GM13976 (cell line): ENCODE measurements at regions not wholly inside any gene's neighbourhood (a gene's known extent, or its start where the extent isn't known, plus 50 kb on each side); places are given as distances from the start of the nearest gene placed in this dataset.
"Not testable (repeated sequence)": the region's sequence is repeated elsewhere in the genome, so short reads cannot be mapped to it uniquely, and the experiment has no call there.

Experiments used
- DNase-seq: peaks from one replicate; pipeline ENCODE4 v3.0.0; 2012; ENCODE audit warnings: low spot score
- in situ Hi-C: fragments of 300-500 bp; cut with MboI; formaldehyde crosslinking; loops from one replicate; pipeline ENCODE4 v1.12.0; 2022; ENCODE audit warnings: low sequenced_read_pairs, mixed read lengths, inconsistent platforms; ENCODE audit not compliant: unreplicated experiment
- TF ChIP-seq, protein P1 (sequence below): IDR thresholded peaks from 2 replicates; pipeline ENCODE4 v1.5.1; 2012; ENCODE audit warnings: borderline replicate concordance, mild to moderate bottlenecking; ENCODE audit not compliant: insufficient read depth; ENCODE audit errors: extremely low read depth, missing control alignments, control extremely low read depth

GRCh38 chr2:203626952-203627681, 79.3 kb upstream of the CD28 start:
- in situ Hi-C loops, result no loop called here
- no peak for DNase-seq

DNA sequence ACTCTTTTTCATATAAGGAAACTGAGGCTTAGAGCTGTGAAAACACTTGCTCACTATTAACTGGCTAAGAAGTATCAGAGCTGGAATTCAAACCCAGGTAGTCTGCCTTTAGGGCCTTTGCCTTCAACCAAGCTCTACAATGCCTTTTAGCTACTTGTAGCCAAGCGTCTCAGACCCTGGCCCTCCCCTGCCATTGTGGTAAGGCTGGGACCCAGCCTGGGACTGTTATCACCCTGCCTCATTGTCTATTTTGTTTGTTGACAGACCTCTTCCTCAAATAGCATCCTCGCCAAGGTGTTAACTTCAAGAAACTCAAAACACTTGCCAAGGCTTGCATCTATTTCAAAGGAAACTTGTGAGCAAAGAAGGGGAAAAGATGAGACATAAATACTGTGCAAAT, 76.7 kb upstream of the CD28 start:
- TF ChIP-seq, protein P1, sequence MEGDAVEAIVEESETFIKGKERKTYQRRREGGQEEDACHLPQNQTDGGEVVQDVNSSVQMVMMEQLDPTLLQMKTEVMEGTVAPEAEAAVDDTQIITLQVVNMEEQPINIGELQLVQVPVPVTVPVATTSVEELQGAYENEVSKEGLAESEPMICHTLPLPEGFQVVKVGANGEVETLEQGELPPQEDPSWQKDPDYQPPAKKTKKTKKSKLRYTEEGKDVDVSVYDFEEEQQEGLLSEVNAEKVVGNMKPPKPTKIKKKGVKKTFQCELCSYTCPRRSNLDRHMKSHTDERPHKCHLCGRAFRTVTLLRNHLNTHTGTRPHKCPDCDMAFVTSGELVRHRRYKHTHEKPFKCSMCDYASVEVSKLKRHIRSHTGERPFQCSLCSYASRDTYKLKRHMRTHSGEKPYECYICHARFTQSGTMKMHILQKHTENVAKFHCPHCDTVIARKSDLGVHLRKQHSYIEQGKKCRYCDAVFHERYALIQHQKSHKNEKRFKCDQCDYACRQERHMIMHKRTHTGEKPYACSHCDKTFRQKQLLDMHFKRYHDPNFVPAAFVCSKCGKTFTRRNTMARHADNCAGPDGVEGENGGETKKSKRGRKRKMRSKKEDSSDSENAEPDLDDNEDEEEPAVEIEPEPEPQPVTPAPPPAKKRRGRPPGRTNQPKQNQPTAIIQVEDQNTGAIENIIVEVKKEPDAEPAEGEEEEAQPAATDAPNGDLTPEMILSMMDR, result no peak
- no peak for DNase-seq
- in situ Hi-C loops, result no loop called here

More at GRCh38 chr2:203626952-203627681, 79.3 kb upstream of the CD28 start:
- TF ChIP-seq, protein P1, result no peak

- TF ChIP-seq, protein P1, result no peak
- DNase-seq, result no peak
- in situ Hi-C loops, result no loop called here
These were observed 75.2 kb upstream of the CD28 start for GRCh38 chr2:203631068-203631757.

DNA sequence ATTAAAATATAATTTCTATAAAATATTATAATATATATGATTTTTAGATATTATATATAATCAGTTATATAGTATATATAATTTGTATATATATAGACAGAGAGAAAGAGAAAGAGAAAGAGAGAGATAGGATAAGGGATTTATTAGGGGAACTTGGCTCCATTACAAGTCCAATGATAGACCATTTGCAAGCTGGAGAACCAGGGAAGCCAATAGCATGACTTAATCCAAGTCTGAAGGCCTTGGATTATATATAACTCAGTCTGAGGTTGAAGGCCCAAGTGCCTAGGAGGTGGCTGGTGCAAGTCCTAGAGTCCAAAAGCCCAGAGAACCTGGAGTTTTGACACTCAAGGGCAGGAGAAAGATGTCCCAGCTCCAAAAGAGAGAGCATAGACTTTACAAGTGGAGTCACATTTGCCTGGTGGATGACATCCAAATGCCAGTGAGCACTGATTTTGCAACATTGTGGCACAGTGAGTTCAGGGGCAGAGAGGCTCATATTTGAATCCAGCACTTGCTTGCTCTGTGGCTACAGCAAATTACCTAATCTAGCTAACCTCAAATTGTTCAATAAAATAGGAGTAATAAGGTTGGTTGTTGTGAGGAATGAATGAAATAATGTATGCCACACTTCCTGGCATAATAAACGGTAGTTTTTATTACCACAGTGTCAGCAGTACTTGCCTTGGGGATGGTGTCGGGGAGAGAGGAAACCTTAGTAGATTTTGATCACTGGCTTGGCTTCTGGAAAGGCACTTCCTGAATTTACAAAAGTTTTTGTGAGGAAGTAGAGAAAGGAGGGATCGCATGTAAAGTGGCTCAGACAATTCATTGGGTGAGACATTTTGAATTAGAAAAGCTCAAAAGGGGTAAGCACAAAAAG, 69.6 kb upstream of the CD28 start:
- in situ Hi-C loops, result no loop called here
- DNase-seq, result no peak
- TF ChIP-seq, protein P1, result no peak

DNA sequence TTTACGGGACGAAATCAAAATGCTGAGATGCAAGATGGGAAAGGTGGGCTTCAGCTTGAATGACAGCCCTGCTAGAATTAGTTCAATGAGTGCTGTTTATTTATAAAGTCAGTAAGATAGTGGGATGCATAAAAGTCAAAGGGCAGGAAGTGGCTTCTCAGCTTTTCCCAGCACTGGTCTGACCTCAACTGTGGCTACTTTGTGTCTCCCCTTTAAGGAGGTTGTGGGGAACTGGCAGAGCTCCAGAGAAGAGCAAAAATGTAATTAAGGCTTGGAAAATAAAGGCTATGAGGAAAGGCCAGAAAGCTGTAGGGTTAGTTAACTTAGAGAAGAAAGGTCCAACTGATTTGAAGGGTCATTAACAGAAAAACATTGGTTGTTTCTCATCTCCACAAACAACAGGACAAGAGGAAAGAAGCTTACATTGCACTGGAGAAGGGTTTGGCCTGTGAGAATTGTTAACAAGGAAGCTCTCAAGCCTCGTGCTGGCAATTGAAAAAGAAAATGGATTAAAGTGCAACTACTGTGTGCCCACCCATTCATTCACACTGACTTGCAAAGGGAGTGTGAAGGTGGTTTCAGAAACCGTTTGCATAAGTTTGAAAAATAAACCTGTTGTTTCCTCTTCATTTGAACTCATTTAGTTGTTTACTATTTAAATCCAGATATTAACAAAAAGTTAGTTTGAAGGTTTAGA, 68.8 kb upstream of the CD28 start:
- in situ Hi-C loops, result no loop called here
- TF ChIP-seq, protein P1, result no peak
- DNase-seq, result no peak

- in situ Hi-C loops, DNase-seq: not testable (repeated sequence)
These were observed 64.6 kb upstream of the CD28 start for GRCh38 chr2:203641865-203642264.

- DNase-seq, in situ Hi-C loops: not testable (repeated sequence)
These were observed 63.6 kb upstream of the CD28 start for GRCh38 chr2:203642841-203643240.
